HG03460 (cell line): ENCODE measurements at regions not wholly inside any gene's neighbourhood (a gene's known extent, or its start where the extent isn't known, plus 50 kb on each side); places are given as distances from the start of the nearest gene placed in this dataset.

Experiments
- ATAC-seq: cut with Tn5 transposase; IDR thresholded peaks from one replicate; pipeline ENCODE4 v1.9.1; 2021; ENCODE audit not compliant: unreplicated experiment

- ATAC-seq, result no peak
Measured at GRCh38 chr13:80040196-80040980, 300.5 kb downstream of the SPRY2 start.

DNA sequence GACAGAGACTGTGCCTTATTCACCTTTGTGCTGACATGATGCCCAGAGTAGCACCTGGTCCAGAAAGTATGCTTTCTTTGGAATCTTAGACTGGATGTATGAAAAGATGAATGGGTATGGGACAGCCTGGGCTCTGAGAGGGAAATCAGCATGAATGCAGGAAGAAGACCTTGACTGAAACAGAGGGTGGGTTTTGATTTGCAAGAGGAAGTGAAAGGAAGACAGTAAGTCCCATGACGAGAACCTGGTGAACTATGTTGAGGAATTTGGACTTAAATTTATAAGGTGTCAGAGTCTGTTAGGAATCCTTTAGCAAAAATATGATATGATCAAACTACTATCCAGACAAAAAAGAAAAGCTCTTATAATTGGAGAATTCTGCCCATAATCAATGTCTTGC is 301.9 kb downstream of the SPRY2 start:
- peak; percentile 80 for ATAC-seq

DNA sequence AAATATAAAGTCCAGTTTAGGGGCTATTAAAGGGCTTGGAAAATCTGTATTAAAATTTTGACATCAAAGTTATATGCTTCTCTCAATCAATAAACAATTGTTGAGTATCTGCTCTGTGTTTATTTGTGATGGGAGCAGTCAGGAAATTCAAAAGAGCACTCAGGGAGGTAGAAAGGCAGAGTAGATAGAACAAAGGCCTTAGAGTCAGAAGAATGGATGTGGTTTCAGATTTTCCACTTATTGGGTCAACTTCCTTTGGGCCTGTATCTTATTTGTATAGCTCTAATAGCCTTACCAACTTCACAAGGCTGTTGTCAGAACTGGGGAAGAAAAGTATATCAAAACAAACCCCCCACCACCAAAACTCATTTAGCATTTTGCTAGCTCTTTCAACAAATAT is 302.6 kb downstream of the SPRY2 start:
- ATAC-seq, result no peak

DNA sequence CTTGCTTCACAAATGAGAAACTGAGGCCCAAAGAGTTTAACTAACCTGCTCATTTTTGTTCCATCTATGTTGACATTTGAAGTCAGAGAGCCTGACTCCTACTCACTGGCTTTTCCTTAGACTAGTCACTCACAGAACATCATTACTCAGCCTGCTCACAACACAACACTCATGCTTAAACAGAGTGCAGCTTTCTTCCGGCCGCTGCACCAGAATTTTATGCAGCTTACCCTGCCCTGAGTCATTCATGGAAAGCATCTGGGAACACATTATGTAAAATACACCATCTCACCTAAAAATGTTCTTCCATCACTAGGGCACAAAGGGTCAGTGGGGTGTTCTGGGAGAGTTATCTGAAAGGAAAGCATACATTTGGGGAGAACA is 303.4 kb downstream of the SPRY2 start:
- no peak for ATAC-seq

DNA sequence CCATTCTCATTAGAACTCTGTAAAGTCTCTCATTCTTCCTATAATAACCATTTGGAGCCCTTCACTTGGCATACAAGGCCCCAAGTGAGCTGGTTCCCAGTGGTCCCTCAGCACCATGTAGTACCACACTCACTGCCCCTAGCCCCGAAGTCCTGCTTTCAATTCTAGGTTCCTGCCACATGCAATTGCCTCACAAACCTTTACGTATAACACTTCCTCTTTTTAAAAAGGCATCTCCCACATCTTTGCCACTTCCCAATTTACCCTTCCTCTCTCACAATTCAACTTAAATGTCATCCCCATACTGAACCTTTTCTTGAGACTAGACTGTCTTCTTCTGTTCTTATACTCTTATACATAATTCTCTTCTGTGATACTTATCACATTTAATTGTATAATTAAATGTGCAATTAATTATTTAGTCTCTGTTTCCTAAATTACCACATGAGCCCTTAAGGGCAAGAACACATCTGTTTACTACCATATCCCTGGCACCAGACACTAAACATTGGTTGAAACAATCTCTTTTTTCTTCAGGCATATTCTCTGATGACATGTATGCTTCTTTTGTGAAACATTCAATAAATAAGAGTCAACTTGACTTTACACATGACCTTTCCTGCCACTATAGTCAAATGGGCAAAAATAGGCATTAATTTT is 304.0 kb downstream of the SPRY2 start:
- ATAC-seq, result peak; percentile 42

GRCh38 chr13:80035096-80035495 is 305.8 kb downstream of the SPRY2 start:
- ATAC-seq, result no peak

DNA sequence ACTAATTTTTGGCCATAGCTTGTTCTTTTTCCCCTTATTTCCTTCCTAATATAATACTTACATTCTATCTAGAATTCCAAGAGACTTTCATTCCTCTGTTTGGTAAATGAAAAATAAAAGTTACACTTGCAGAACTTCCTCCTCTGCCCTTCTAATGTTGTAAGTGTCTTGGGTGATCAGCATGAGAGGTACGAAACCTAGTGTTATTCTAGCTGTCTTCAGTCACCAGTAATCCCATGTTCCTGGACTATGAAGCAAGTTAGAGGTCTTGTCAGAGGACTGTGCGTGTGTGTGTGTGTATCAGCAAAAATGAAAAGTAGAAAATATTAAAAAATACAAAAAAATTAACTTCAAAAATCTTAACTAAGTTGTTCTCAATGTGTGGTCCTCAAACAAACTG is 307.0 kb downstream of the SPRY2 start:
- ATAC-seq, result no peak

DNA sequence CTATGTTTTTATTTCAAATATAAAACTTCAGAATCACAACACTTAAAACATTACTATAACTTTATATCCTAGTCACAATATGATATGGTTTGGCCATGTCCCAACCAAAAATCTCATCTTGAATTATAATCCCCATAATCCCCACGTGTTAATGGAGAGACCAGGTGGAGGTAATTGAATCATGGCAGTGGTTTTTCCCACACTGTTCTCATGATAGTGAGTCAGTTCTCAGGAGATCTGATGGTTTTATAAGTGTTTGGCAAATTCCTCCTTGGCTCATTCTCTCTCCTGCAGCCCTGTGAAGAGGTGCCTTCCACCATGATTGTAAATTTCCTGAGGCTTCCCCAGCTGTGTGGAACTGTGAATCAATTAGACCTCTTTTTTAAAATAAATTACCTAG is 307.6 kb downstream of the SPRY2 start:
- ATAC-seq, result no peak

- ATAC-seq, result peak; percentile 67
Measured at GRCh38 chr13:80030491-80030890, 310.4 kb downstream of the SPRY2 start.

GRCh38 chr13:80029170-80029569 is 311.8 kb downstream of the SPRY2 start:
- ATAC-seq, result no peak

DNA sequence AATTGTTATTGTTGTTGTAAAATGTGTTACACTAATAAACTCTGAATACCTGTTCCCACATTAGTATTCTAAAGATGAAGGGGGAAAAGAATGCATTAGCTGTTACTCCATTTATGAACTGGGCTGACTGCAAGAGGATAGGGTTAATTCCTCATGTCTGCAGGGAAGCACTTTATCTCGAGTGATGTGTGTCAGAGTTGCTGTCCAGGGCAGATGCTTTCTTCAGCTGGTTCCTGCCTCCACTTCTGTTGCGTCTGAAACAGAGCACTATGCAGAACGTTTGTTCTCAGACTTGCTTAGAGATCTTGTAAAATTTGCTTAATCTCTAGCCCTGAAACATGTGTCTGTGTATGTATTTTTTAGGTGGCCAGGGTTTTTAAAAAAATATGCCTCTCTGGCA is 318.8 kb downstream of the SPRY2 start:
- no peak for ATAC-seq

- no peak for ATAC-seq
Measured at GRCh38 chr13:80012251-80012650, 328.7 kb downstream of the SPRY2 start.

DNA sequence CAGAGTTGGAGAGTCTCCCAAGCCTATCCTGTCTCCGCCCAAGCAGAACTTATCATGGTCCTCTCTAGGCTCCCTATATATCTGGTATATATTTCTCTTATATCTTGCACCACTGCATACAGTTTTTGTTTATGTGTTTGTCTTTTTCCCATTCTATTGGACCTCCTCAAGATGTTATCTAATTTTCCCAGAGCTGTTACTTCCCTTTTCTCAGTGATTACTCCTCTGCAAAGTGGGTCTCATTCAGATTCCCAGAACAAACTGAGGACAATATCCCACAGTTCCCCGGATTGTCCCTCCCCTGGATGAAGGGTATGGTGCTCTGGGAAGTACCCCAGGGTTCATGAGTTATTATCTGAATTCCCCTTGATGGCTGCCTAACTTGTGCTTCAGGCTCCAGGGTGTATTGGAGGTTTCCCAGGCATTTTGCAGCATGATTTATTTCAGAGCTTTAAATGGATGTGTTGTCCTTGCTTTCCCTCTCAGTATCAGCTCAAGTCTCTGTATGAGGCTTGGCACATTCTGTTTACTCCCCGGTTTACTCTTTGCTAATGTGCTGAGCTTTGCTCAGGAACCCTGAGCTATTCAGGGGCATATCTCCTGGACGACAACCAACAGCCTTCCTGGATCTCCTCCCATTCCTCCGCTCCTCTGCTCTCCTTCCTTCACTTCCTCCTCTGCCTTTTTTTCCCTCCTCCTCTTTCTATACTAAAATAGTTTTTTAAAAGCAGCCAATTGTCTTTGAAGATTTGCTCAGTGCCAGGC is 329.3 kb downstream of the SPRY2 start:
- no peak for ATAC-seq

DNA sequence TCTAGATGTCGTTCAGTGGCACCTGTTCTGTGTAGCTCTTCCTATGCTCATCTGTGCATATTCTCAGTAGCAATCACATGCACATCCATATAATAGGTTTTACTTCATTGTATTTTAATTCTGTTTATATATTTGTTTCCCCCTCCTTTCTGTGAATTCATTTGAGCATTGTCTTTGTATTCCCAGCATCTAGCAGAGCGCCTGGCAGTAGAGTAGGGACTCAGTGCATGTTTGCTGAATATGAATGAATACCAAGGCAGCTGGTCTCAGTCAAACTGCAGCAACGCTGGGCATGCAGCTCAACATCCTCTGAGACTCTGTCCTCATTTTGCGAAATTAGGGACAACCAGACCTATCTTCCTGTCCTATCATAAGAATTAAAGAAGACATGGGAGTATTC is 330.1 kb downstream of the SPRY2 start:
- ATAC-seq, result no peak

DNA sequence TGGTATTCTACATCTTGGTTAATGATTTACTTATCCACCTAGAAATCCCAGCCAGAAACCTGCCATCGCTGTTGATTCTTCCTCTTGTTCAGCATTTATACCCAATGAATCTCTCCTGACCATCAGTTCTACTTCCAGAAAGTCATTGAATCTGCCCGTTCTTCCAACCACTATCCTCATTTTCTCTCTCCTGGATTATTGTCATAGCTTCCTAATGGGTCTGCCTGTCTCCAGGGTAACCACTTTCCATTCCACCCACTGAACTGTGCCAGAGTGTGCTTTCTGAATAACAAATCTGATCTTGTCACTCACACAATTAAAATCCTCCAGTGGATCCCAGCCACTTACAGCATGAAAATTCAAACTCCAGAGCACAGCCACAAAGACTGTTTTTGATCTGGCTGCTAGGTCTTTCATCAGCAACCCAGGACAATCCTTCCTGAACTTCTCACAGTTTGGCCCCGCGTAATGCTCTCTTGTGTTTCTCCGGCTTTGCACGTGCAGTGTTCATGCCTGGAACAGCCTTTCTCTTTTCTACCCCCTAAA is 330.6 kb downstream of the SPRY2 start:
- no peak for ATAC-seq

- no peak for ATAC-seq
Measured at GRCh38 chr13:80009760-80010159, 331.2 kb downstream of the SPRY2 start.

- ATAC-seq, result no peak
Measured at GRCh38 chr13:80006940-80007339, 334.0 kb downstream of the SPRY2 start.

- ATAC-seq, result no peak
Measured at GRCh38 chr13:80001510-80001842, 339.4 kb downstream of the SPRY2 start.

DNA sequence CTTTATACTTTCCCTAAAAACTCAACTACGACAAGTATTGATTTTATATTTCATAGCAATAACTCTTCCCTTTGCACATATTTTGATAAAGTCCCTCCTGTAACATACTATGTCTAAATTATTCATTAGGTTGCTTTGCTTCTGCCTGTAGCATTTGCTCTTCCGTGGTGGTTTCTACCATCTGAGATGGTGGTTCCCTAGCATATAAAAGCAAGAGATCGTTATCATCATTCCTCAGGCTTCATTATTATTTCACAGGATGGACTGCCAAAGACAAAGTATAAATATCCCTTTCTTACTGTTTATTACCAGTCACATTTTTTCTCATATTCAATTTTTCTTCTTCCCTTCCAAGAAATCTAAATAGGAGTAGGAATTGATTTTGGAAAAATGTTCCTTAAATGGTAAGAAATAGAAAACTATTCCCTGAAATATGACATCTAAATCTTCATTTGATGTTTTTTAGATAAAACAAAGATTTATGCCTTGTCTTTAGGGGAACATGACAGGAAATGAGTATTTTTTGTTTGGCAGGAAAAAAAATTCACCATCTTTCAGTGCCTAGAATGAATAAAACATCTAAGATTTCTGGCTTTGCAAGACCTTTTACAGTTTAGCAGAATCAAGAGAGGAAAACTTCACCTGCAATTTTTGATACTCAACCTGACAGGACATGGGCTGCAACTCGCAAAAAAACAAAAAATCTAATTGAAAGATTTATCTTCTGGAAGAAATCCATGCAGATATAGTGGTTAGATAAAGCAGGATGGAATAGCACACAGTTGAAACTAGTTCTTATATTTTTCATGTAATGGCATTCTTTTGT is 340.0 kb downstream of the SPRY2 start:
- no peak for ATAC-seq

DNA sequence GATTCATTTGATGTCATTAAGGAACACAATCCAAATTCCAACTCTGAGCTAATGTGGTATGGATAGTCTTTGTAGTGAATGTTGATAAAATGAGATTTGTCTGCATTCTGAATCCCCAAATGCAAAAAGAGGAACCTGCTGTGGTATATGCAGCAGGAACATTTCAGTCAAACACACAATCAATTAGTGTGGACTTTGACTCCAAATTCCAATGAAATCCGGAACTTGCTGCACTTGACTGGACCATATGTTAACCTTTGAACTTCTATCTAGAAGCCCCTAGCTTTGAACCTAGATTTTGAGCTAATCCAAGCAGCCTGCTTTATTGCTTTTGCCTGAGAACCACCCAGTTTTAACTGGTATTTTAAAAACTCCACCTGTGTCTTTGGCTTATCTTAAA is 341.3 kb downstream of the SPRY2 start:
- ATAC-seq, result no peak

DNA sequence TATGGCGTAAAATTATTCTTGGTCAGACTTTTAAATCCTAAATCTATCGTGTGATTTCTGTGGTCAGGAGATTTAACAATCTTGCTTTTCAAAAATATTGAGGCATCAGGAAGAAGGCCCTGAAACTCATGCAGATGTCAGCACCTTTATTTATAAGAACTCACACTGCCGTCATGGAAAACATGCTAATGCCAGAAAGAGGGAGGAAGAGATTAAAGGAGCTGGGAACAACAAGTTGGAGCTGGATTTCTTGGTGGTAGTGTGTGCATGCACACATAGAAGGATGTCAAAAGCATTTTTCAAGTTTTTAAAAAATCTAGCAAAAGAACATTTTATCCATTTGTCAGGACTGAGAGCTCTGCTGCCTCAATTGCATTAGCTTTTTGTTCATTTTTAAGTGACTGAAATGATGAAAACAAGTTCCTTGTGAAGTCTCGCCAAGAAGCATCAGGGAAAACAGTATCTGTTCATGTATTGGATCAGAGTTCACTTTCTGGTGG is 342.5 kb downstream of the SPRY2 start:
- ATAC-seq, result no peak
